ENCODE measurements at regions not wholly inside any gene's neighbourhood (a gene's known extent, or its start where the extent isn't known, plus 50 kb on each side); places are given as distances from the start of the nearest gene placed in this dataset.
"Not testable (repeated sequence)": the region's sequence is repeated elsewhere in the genome, so short reads cannot be mapped to it uniquely, and the experiment has no call there.

DNA sequence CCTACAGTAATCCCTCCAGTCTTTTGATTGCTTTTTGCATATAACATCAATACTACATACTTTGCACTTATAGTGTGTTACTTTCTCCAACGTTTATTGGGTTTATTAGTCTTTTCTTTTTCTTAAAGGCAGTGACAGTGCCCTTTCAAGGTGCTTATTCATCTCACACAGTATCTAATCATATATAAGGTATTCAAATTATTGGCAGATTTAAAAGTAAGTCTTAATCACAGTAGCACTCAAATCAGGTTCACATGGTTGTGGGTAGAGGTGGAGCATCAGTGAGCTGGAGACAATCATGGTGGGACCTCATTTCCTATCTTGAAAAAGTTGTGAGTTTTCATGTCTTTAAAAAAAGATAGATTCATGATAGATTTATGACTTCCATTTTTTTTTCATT, 706.2 kb downstream of the GALC start:
- no peak for DNase-seq

DNA sequence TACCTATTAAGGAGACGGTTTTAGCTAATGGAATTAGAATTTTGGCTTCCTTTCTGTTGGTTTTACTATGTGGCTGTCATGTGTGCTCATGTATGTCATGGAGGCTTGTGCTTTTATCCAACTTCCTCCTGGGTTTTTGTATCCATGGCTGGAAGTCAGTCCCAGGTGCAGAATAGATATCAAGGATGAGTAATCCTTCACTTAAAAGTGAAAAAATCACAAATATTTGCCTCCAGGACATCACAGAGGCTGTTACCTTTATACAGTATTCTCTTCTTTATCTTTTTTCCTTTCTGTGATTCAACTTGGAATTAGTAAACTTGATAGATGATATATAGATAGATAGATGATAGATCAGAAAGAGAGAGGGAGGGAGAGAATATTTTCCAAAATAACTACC, 706.8 kb downstream of the GALC start:
- DNase-seq = no peak

DNA sequence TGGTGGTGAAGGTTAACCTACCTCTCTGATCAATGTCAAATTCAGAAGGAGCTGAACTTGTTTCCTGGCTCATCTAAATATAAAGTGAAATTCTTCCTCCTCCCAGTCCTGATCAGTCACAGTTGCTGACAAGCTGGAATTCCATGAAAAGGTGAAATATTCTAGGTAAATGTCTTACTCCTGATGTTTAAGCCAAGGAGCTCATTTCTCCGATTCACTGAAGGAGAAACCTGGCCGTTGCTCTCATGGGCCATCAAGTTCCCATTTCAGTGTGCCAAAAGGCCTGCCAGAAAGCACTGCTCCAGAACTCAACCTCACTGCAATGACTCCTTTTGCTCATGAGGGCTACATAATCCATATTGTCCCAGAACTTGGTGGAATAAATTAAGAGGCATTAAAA, 707.5 kb downstream of the GALC start:
- no peak for DNase-seq

DNA sequence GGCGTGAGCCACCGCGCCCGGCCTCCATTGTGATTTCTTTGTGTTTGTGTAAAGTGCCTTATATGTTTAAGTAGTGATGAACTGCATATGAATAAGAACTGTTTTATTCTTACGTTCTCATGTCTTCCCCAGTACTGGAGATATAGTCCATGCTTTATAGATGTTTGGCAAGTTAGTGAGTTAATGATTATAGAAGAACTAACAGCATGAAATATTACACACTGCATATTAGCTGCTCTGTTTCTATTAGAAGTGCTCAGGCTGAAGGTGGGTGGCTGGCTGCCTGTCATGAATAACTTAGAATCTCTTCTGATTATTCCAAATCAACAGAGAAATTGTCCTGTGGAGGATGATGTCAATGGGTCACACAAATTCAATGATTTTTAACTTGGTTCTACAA, 709.4 kb downstream of the GALC start:
- DNase-seq = no peak

DNA sequence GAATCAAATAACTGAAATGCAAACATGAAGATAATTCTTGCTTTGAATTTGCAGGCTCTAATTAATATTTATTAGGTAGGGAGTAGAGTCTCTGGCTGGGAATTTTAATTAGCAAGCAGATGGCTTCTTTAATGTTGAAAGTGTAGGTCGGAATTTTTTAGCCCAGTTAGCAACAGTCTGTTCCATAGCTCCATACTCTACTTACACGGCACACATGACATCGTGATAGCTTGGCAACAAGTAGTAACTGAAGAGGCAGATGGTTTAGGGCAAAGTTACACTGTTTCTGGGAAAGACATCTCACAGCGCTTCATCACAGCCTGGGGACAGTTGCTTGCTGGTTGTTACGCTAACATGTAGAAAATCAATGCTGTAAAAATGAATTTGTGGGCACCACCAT, 710.7 kb downstream of the GALC start:
- no peak for DNase-seq

DNA sequence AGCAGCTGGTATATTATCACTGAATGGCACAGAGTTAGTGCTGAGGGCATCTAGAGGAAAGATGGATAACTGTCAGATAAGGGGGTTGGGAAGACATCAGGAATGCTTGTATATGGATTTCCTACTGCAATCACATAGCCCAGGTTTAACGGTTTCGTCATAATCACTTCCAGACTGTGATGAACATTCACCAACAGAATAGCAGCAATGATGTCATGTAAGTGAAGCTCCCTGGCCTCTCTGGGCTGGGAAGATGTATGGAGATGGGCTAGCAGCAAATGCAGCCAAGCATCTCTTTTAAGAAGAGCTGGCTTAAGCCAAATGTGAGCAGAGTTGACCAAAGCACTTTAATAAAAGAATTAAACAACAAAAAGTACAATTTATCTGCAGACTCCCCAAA, 714.6 kb downstream of the GALC start:
- no peak for DNase-seq

DNA sequence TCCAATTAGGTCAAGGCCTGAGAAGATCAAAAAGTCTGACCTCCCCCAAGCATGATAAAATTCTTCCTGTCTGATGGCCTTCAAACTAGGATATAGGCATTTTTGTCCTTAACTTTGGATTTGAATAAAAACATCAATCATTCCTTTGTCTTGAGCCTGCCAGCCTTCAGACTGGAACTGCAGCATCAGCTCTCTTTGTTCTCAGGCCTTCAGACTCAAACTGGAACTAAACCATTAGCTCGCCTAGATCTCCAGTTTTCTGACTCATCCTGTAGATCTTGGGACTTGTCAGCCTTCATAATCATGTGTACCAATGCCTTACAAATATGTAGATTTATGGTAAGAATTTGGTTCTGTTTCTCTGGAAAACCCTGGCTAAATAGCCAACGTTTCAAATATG, 721.7 kb downstream of the GALC start:
- DNase-seq = no peak

DNA sequence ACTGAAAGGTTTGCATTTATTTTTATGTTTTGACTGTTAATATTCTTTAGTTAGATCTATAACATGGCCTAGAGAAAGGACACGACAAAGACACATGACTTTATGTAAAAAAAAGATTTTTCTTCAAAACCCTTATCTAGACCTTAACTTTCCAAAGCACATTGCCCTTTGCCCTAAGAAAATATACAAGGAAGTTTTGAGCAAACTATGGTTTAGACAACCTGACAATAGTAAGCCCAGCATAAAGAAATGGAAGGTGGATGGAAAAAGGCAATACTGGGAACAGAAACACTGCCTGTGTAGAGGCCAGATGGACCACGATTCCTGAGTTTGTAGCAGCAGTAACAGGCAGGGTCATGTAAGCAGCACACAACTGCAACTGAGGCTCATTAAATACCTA, 724.0 kb downstream of the GALC start:
- DNase-seq = no peak

DNA sequence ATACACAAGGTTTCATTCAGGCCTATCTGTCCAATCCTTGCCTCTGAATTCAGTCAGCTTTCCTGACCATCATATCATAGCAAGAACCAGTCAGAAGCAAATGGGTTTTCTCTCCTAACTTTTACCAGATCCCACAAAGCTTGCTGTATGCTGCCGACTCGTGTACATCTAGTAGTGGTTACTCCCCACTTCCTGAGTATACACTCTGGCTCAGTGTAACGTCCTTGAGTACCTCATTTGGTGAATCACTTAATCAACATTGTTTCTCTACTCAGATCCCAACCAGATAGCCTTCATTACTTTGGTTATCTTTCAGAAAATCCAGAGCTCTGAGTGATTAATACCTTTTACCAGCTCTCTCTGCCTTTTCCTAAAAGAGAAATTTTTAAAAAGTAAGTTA, 728.2 kb downstream of the GALC start:
- no peak for DNase-seq

DNA sequence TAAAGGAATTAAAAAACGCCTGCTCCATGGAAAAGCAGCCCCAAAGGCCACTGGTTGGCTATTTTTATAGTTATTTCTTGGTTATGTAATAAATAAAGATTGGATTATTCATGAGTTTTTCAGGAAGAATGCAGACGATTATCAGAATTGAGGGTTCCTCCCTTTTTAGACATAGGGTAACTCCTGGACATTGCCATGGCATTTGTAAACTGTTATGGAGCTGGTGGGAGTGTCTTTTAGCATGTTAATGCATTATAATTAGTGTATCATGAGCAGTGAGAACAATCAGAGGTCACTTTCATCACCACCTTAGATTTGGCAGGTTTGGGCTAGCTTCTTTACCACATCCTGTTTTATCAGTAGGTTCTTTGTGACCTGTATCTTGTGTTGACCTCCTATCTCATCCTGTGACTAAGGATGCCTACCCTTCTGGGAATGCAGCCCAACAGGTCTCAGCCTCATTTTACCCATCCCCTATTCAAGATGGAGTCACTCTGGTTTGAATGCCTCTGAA, 728.7 kb downstream of the GALC start:
- DNase-seq = no peak

DNA sequence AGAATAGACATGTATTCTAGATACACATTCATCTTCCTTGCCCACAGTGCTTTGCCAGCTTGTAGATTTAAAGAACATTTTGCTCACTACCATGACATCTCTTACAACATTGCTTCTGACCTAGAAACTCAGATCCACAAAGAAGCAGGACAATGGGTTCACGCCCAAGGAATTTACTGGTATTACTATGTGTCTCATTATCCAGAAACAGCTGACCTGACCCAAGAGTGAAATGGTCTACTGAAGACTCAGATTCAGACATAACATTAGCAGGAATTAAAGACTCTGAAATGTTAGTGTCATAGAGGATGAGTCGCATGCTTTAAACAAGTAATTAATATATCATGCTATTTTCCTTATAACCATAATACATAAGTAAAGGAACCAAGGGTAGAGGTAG, 731.4 kb downstream of the GALC start:
- DNase-seq = no peak

DNA sequence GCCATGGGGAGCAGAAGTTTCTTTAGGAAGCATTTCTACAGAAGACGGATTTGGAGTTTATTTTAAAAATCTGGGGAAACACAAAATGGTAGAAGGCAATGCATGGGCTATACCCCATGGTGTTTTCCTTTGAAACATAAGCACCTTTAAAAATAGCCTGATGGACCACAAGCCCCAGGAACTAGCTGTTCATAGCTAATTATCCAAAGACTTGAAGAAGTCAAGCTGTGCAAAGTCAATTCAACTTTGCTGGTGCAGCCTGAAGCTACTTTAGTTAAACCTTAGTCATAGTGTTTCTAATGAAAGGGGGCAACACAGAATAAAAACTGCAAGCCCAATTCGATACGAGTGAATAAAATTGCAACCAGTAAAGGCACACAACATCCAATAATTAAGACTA, 732.5 kb downstream of the GALC start:
- no peak for DNase-seq

DNA sequence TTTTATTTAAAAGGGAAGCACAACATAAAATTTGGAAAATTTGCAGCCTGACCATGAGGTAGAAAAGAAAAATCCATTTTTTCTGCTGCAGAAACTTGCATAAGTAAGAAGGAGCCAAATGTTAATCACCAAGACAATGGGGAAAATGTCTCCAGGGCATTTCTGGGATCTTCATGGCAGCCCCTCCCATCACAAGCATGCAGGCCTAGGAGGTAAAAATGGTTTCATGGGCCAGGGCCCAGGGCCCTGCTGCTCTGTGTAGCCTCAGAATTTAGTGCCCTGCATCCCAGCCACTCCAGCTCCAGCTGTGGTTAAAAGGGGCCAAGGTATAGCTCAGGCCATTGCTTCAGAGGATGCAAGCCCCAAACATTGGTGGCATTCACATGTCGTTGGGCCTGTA, 735.6 kb downstream of the GALC start:
- no peak for DNase-seq

DNA sequence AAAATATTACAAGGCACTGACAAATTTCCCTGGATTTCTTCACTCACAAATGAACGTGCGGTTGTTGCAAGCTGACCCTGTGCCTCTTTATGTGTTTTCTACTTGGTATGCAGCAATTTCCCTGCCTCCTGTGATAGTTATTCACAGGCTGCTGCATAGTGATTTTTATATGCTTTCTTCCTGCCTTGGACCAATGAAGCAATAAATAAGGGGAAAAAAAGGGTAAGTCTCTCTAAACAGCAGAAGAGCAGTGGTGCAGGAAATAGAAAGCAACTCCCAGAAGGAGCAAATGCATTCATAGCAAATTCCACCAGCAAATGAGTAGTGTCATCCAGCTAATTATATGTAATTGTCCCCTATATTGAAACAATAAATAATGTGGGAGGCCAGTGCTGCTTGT, 737.9 kb downstream of the GALC start:
- DNase-seq = no peak

DNA sequence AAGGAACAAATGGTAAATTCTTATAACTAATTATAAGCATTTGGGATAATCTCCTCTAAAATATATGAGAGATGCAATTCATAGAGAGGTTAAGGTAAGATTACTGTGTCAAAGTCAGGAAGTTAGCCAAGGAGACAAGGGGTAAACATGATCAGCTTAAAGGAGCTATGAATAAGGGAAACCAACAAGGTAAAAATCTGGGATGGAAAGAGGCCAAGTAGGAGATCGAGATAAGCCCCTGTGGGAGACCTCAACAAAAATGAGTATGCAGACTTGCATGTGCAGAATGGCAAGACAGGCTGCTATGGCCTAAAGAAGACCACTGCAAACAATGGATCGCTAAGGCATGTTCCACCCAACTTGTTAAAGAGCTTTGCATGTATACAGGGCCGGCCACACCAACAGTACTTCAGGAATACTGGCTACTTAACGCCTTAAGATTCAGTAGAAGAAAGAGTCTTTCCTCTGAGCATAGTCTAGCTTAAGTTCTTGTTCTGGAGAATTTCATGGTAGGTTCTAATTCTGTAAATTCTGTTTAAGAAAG, 738.6 kb downstream of the GALC start:
- DNase-seq = no peak

DNA sequence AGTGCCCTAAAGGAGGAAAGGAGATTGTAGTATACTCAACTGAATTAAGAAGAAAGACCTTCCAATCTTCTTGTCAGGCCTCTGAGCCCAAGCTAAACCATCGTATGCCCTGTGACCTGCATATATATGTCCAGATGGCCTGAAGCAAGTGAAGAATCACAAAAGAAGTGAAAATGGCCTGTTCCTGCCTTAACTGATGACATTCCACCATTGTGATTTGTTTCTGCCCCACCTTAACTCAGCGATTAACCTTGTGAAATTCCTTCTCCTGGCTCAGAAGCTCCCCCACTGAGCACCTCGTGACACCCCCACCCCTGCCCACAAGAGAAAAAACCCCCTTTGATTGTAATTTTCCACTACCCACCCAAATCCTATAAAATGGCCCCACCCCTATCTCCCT, 739.2 kb downstream of the GALC start:
- not testable (repeated sequence) for DNase-seq

DNA sequence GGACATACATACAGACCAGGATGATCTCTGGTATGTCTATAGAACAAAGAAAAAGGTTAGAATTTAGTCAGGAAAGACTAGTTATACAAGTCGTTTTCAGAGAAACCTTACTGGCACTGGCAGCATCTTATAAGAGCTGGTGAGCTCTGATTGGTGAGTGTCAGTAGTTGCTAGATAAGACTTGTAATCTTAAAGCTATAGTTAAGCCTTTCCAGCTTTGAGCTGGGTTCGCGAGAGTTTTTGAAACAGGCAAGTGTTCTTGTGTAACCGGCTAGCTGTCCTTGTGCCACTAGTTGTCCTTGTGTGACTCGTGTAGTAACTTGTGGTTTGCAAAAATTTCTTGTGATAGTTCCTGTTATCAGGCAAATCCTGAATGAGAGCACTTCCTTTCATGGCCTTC, 740.9 kb downstream of the GALC start:
- DNase-seq = no peak

DNA sequence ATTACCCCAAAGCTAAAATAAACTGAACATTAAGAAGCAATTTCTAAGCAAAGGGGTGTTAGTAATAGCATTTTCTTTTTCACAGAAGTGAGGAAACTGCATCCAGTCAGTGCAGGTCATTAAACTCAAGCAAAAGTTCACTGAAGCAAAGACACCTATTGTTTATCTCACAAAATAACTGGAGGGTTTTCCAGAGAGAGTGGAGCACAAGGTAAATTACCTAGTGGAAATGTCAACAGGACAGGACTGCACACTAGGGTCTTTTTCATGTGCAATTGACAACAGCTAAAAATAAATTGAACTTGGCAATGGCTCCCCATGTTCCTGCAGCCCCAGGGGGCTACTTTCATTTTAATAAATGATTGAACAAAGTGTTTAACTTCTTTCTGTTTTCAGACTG, 742.0 kb downstream of the GALC start:
- DNase-seq = no peak

DNA sequence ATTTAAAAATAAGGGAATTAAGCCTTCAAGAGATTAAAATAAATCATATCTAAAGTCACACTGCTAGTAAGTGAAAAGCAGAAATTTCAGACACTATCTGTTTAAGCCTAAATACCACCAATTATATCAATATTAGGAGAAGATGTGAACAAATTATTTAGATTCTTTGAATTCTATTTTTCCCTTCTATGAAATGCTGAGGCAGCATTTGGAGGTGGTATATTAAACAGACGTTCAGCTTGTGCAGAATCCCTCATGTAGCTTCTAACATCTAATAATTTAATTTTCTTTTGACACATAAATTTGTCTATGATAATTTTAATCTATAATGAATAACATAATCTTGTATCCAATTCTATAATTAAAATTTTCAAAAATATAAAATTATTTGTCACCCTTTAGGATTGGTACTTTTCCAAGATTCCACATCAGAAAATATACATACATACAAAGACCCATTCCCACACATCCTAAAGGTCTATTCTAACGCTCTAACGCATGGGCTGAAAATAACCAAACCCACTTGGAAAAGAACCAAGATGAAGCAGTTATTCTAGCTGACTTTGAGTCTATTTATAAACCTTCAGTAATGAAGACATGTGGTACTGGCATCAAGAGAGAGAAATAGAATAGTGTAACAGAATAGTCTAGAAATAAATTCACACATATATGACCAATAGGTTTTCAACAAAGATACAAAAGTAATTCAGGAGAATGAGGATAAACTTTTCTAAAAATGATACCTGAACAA, 751.8 kb downstream of the GALC start:
- no peak for DNase-seq

DNA sequence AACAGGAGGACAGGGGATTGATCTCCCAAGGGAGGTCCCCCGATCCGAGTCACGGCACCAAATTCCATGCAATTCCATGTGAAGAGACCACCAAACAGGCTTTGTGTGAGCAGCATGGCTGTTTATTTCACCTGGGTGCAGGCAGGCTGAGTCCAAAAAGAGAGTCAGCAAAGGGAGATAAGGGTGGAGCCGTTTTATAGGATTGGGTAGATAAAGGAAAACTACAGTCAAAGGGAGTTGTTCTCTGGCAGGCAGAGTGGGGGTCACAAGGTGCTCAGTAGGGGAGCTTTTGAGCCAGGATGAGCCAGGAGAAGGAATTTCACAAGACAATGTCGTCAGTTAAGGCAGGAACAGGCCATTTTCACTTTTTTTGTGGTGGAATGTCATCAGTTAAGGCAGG, 752.7 kb downstream of the GALC start:
- DNase-seq = not testable (repeated sequence)

DNA sequence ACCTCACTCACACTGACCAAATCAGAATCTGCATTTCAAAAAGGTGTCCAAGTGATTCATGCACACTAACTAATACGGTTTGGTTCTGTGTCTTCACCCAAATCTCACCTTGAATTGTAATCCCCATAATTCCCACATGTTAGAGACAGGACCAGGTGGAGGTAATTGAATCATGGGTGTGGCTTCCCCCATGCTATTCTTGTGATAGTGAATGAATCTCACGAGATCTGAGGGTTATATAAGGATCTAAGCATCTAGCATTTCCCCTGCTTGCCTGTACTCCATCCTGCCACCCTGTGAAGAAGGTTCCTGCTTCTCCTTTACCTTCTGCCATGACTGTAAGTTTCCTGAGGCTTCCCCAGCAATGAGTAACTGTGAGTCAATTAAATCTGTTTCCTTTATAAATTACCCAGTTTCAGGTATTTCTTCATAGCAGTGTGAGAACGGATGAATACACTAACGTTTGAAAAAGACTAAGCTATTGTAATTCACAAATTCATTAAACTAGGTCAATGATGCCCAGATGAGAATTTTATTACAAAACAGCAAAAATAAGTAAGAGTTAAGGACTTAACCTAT, 759.1 kb downstream of the GALC start:
- no peak for DNase-seq

DNA sequence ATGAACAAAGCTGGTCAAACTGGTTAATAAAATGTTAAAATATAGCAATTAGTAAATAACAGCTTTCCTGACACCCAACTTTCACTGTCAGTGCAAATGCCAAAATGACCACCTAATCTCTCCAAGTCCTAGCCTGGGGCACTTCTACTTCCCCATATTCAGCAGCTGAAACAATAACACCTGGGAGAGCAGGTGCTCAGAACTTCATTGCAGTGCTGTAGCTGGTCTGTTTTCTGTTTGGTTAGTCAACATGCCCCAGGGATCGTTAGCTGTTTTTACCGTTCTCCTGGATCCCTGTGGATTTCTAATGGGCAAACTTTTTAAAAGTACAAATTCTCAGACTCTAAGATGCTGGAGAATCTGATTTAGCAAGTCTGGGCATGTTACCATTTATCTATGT, 759.7 kb downstream of the GALC start:
- DNase-seq = no peak

DNA sequence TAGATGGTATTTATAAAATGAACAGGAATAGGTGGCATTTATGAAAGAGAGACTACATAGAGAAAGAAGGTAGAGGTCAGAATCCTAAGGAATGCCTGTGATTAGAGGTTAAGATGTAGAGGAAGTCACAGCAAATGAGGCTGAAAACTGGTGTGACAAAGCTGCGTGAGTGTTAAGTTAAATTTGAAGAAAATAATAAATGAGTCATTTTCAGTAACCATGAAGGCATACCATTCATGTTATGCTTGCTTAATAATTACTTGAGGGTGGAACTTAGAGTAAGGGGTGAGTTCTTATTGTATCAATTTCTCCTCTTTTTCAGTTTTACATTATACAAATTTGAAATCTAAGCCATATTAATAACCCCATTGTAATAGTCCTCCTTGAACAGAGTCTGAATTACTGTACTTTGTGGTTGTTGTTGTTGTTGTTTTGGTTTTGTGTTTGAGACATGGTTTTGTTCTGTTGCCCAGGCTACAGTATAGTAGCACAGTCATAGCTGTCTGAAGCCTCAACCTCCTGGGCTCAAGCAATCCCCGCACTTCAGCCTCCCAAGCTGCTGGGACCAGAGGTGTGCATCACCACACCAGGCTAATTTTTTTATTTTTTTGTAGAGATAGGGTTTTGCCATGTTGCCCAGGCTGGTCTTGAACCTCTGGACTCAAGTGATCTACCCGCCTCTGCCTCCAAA, 761.5 kb downstream of the GALC start:
- DNase-seq = no peak

DNA sequence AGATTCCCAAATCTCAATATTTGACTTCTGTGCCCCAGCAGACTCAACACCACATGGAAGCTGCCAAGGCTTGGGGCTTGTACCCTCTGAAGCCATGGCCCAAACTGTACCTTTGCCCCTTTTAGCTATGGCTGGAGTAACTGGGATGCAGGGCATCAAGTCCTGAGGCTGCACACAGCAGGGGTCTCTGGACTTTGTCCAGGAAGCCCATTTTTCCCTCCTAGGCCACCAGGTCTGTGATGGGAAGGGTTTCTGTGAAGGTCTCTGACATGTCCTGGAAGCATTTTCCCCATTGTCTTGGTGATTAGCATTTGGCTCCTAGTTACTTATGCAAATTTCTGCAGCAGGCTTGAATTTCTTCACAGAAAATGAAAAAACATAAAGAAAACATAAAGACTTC, 762.3 kb downstream of the GALC start:
- DNase-seq = no peak

Data from NCI-H774 (cell line).